ENCODE measurements at regions not wholly inside any gene's neighbourhood (a gene's known extent, or its start where the extent isn't known, plus 50 kb on each side); places are given as distances from the start of the nearest gene placed in this dataset.

DNA sequence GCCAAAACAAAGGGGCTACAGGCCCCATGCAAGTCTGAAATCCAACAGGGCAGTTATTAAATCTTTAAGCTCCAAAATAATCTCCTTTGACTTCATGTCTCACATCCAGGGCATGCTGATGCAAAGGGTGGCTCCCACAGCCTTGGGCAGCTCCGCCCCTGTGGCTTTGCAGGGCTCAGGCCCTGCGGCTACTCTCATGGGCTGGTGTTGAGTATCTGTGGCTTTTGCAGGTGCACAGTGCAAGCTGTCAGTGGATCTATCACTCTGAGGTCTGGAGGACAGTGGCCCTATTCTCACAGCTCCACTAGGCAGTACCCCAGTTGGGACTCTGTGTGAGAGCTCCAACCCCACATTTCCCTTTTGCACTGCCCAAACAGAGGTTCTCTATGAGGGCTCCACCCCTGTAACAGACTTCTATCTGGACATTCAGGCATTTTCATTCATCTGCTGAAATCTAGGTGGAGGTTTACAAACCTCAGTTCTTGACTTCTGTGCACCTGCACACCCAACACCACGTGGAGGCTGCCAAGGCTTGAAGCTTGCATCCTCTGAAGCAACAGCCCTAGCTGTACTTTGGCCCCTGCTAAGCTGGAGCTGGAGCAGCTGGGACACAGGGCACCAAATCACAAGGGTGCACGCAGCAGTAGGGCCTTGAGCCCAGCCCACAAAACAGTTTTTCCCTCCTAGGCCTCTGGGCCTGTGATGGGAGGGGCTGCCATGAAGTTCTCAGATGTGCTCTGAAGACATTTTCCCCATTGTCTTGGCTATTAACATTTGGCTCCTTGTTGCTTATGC is 154.8 kb upstream of the PDE5A start:
- TF ChIP-seq MAFK (IDR thresholded peaks at IDR 0.05; ENCODE audit: low read length) (no peak), MAFF (IDR thresholded peaks at IDR 0.05; ENCODE audit: low read length) (no peak), FOXK1 (CRISPR knock-in tag; IDR thresholded peaks at IDR 0.05; ENCODE audit: borderline replicate concordance) (no peak), ZNF311 (CRISPR knock-in tag; IDR thresholded peaks at IDR 0.05) (no peak), FOS (IDR thresholded peaks at IDR 0.05; ENCODE audit: extremely low read depth, insufficient read length) (no peak), MYBL2 (IDR thresholded peaks at IDR 0.05; ENCODE audit: low read depth) (no peak), MYBL2 (CRISPR knock-in tag; IDR thresholded peaks at IDR 0.05; ENCODE audit: borderline replicate concordance) (no peak), SPI1 (IDR thresholded peaks at IDR 0.05; ENCODE audit: borderline replicate concordance, low read depth, low read length) (no peak)
- TF ChIP-seq, protein P1, sequence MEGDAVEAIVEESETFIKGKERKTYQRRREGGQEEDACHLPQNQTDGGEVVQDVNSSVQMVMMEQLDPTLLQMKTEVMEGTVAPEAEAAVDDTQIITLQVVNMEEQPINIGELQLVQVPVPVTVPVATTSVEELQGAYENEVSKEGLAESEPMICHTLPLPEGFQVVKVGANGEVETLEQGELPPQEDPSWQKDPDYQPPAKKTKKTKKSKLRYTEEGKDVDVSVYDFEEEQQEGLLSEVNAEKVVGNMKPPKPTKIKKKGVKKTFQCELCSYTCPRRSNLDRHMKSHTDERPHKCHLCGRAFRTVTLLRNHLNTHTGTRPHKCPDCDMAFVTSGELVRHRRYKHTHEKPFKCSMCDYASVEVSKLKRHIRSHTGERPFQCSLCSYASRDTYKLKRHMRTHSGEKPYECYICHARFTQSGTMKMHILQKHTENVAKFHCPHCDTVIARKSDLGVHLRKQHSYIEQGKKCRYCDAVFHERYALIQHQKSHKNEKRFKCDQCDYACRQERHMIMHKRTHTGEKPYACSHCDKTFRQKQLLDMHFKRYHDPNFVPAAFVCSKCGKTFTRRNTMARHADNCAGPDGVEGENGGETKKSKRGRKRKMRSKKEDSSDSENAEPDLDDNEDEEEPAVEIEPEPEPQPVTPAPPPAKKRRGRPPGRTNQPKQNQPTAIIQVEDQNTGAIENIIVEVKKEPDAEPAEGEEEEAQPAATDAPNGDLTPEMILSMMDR (IDR thresholded peaks at IDR 0.05 in 2 of 3, conservative IDR thresholded peaks at IDR 0.05 in 1 of 3; ENCODE audit: insufficient read depth in 2 of 3, low read depth in 1 of 3, low read length in 3 of 3), result no peak

Measured in K562 (cell line).